ENCODE measurements at regions not wholly inside any gene's neighbourhood (a gene's known extent, or its start where the extent isn't known, plus 50 kb on each side); places are given as distances from the start of the nearest gene placed in this dataset.

GRCh38 chr9:87359264-87359663 lies 138.4 kb upstream of the DAPK1 start:
- no peaks in the 10 kb centered on the region for H3K4me1 ChIP-seq
- DNase-seq: no peak
- ATAC-seq: no peak
- intact Hi-C loops (cut with DNase I): no loop called here
- peaks cover 0 to 21% (median 0%) of the 10 kb centered on the region in 12 donors for H3K9me3 ChIP-seq
- TF ChIP-seq, protein P1, sequence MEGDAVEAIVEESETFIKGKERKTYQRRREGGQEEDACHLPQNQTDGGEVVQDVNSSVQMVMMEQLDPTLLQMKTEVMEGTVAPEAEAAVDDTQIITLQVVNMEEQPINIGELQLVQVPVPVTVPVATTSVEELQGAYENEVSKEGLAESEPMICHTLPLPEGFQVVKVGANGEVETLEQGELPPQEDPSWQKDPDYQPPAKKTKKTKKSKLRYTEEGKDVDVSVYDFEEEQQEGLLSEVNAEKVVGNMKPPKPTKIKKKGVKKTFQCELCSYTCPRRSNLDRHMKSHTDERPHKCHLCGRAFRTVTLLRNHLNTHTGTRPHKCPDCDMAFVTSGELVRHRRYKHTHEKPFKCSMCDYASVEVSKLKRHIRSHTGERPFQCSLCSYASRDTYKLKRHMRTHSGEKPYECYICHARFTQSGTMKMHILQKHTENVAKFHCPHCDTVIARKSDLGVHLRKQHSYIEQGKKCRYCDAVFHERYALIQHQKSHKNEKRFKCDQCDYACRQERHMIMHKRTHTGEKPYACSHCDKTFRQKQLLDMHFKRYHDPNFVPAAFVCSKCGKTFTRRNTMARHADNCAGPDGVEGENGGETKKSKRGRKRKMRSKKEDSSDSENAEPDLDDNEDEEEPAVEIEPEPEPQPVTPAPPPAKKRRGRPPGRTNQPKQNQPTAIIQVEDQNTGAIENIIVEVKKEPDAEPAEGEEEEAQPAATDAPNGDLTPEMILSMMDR (IDR thresholded peaks at IDR 0.05): no peak
- TF ChIP-seq POLR2A (IDR thresholded peaks at IDR 0.05): no peak
- no peak overlapping the region for H3K4me3 ChIP-seq
- H3K27me3 ChIP-seq: peaks cover 0 to 2% (median 0%) of the 10 kb centered on the region in 9 donors
- no peak overlapping the region for H3K27ac ChIP-seq
- H3K36me3 ChIP-seq: no peaks in the 10 kb centered on the region

DNA sequence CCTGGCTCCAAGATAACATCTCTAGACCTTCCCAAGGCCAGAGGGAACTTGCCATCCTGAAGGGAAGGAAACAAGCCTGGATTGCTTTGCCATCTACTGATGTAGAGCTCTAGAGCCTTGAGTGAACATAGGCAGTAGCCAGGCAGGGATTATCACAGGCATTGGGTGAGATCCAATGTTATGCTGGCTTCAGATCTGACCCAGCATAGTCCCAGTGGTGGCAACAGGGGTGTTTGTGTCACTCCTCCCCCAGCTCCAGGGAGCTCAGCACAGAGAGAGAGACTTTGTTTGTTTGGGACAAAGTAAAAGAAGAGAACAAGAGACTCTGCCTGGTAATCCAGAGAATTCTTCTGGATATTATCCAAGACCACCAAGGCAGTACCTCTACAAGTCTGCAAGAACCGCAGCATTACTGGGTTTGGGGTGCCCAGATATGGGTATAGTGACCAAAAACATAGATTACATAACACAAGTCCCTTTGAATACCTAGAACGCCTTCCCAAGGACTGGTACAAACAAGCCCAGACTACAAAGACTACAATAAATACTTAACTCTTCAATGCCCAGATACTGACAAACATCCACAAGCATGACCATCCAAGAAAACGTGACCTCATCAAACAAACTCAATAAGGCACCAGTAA lies 137.6 kb upstream of the DAPK1 start:
- H3K4me3 ChIP-seq: no peak overlapping the region
- H3K27me3 ChIP-seq: peaks cover 0 to 2% (median 0%) of the 10 kb centered on the region in 9 donors
- H3K4me1 ChIP-seq: no peaks in the 10 kb centered on the region
- no peak overlapping the region for H3K27ac ChIP-seq
- peaks cover 0 to 23% (median 0%) of the 10 kb centered on the region in 12 donors for H3K9me3 ChIP-seq
- 49 to 83% (median 50%) methylated on average over 3 of the region's 3 CpGs for WGBS, 4 donors
- intact Hi-C loops (cut with DNase I): no loop called here
- TF ChIP-seq, protein P1 (IDR thresholded peaks at IDR 0.05): no peak
- TF ChIP-seq POLR2A (IDR thresholded peaks at IDR 0.05): no peak
- H3K36me3 ChIP-seq: no peaks in the 10 kb centered on the region
- DNase-seq (no peak), ATAC-seq (no peak)

DNA sequence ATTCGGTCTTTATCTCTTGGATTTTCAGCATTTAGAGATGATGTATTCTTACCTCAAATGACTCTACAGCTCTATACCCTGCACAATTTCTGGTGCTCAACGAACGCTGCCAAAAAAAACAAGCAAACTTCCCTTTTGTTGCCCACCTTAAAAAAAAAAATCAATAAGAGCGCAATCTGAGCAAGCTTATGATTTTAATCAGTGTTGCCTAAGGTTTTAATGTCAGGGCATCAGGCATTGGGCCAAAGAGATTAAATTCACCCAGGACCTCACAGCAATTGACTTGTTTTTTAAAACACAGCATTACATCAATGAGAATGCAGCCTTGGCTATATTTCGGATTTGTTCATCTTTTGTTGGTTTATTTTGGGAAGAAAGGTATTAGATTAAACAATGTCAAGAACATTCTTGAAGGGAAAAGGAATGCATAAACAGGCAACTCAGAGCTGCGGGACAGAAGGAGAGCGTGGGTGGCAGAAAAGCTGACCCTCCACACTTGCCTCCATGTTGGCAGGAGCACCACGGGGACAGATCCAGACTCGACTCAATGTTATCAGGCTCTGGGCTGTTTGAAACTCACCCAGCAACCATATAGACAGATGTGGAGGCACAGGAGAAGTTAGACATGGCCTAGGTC lies 127.5 kb upstream of the DAPK1 start:
- peaks cover 0 to 15% (median 0%) of the 10 kb centered on the region in 12 donors for H3K9me3 ChIP-seq
- TF ChIP-seq, protein P1 (IDR thresholded peaks at IDR 0.05): no peak
- TF ChIP-seq POLR2A (IDR thresholded peaks at IDR 0.05): no peak
- peaks cover 0 to 24% (median 0%) of the 10 kb centered on the region in 9 donors for H3K27me3 ChIP-seq
- intact Hi-C loops (cut with DNase I): no loop called here
- WGBS, 4 donors: 60 to 72% (median 69%) methylated on average over 9 of the region's 9 CpGs
- no peak for DNase-seq
- H3K4me3 ChIP-seq: no peak overlapping the region
- no peaks in the 10 kb centered on the region for H3K4me1 ChIP-seq
- H3K27ac ChIP-seq: no peak overlapping the region
- ATAC-seq: no peak
- H3K36me3 ChIP-seq: no peaks in the 10 kb centered on the region

GRCh38 chr9:87371795-87372355 lies 125.8 kb upstream of the DAPK1 start:
- TF ChIP-seq, protein P1 (IDR thresholded peaks at IDR 0.05): no peak
- no peak for TF ChIP-seq POLR2A (IDR thresholded peaks at IDR 0.05)

More at GRCh38 chr9:87371795-87372355, 125.8 kb upstream of the DAPK1 start:
- no peaks in the 10 kb centered on the region for H3K36me3 ChIP-seq
- 79 to 89% (median 86%) methylated on average over 6 of the region's 6 CpGs for WGBS, 4 donors
- peaks cover 0 to 15% (median 0%) of the 10 kb centered on the region in 12 donors for H3K9me3 ChIP-seq
- peaks cover 0 to 24% (median 0%) of the 10 kb centered on the region in 9 donors for H3K27me3 ChIP-seq
- H3K4me1 ChIP-seq: no peaks in the 10 kb centered on the region
- intact Hi-C loops (cut with DNase I): no loop called here
- DNase-seq (no peak), ATAC-seq (no peak)
- no peak overlapping the region for H3K4me3 ChIP-seq
- no peak overlapping the region for H3K27ac ChIP-seq

Measured in heart left ventricle (tissue), 16 donors.